Fibroblast of lung (primary cell): ENCODE measurements at regions not wholly inside any gene's neighbourhood (a gene's known extent, or its start where the extent isn't known, plus 50 kb on each side); places are given as distances from the start of the nearest gene placed in this dataset.

ENCODE experiments used
- DNase-seq, 2 donors: peaks; one replicate each; pipeline versions ENCODE4 v3.0.0 to v3.0.0-alpha.2; 2010; ENCODE audit warnings: low read depth in 2 of 2
- H2AFZ ChIP-seq: 2 replicates; pipeline ENCODE4 v1.5.1; 2012; ENCODE audit warnings: low read length, control low read depth, inconsistent platforms
- H3K27ac ChIP-seq: 2 replicates; pipeline ENCODE4 v1.5.1; 2011; ENCODE audit warnings: low read length, control low read depth; ENCODE audit not compliant: insufficient read depth
- H3K27me3 ChIP-seq: 2 replicates; pipeline ENCODE4 v1.5.1; 2011; ENCODE audit warnings: mild to moderate bottlenecking, low read length; ENCODE audit not compliant: control insufficient read depth, insufficient read depth
- H3K36me3 ChIP-seq: 2 replicates; pipeline ENCODE4 v1.5.1; 2011; ENCODE audit warnings: low read length; ENCODE audit not compliant: control insufficient read depth, insufficient read depth
- H3K4me1 ChIP-seq: 2 replicates; pipeline ENCODE4 v1.5.1; 2011; ENCODE audit warnings: low read length; ENCODE audit not compliant: control insufficient read depth, insufficient read depth; ENCODE audit errors: extremely low read depth
- H3K4me2 ChIP-seq: 2 replicates; pipeline ENCODE4 v1.5.1; 2011; ENCODE audit warnings: low read length, control low read depth; ENCODE audit not compliant: insufficient read depth; ENCODE audit errors: extremely low read depth
- H3K4me3 ChIP-seq, 4 experiments: fragments of 200-600 bp in 1 of 4; sonication (generic) in 1 of 4; replicated peaks in 1 of 4; 2 replicates each; pipeline ENCODE4 v1.5.1; 2011 to 2016; ENCODE audit warnings: low read length in 4 of 4, low read depth in 3 of 4, mild to moderate bottlenecking in 3 of 4, control low read depth in 2 of 4, inconsistent platforms in 1 of 4, mixed read lengths in 1 of 4; ENCODE audit not compliant: insufficient read depth in 1 of 4; ENCODE audit errors: control extremely low read depth in 1 of 4
- H3K79me2 ChIP-seq: 2 replicates; pipeline ENCODE4 v1.5.1; 2012; ENCODE audit warnings: mild to moderate bottlenecking, low read length, inconsistent platforms; ENCODE audit not compliant: control insufficient read depth, insufficient read depth
- H3K9ac ChIP-seq: 2 replicates; pipeline ENCODE4 v1.5.1; 2011; ENCODE audit warnings: mild to moderate bottlenecking, low read length, control low read depth; ENCODE audit not compliant: insufficient read depth
- H3K9me3 ChIP-seq: 2 replicates; pipeline ENCODE4 v1.5.1; 2012; ENCODE audit warnings: low read depth, low read length; ENCODE audit not compliant: control insufficient read depth, insufficient read depth
- H4K20me1 ChIP-seq: 2 replicates; pipeline ENCODE4 v1.5.1; 2011; ENCODE audit warnings: low read length; ENCODE audit not compliant: control insufficient read depth, insufficient read depth; ENCODE audit errors: extremely low read depth
- CTCF ChIP-seq, 2 donors: IDR thresholded peaks in 1 of 2; conservative IDR thresholded peaks in 1 of 2; 1 replicate in 1 of 2; 2 replicates in 1 of 2; pipeline ENCODE4 v1.5.1; 2011 to 2012; ENCODE audit warnings: low read length in 2 of 2, control low read depth in 1 of 2, inconsistent platforms in 1 of 2, low read depth in 1 of 2, mild to moderate bottlenecking in 1 of 2
- EZH2 ChIP-seq: IDR thresholded peaks from 2 replicates; pipeline ENCODE4 v1.5.1; 2012; ENCODE audit warnings: low read length, control low read depth, mild to moderate bottlenecking; ENCODE audit errors: missing control alignments

- H4K20me1 ChIP-seq = no peaks in the 10 kb centered on the region
- no peaks in the 10 kb centered on the region for H3K9me3 ChIP-seq
- H2AFZ ChIP-seq = peak overlapping the region; percentile 42
- peaks cover 5% of the 10 kb centered on the region for H3K4me1 ChIP-seq
- peak; percentile 19 to 57 for DNase-seq
- no peaks in the 10 kb centered on the region for H3K79me2 ChIP-seq
- no peak overlapping the region for H3K9ac ChIP-seq
- H3K27me3 ChIP-seq = no peaks in the 10 kb centered on the region
- no peaks in the 10 kb centered on the region for H3K36me3 ChIP-seq
- no peak overlapping the region for H3K27ac ChIP-seq
- TF ChIP-seq CTCF (conservative IDR thresholded peaks at IDR 0.05 in 1 of 2, IDR thresholded peaks at IDR 0.05 in 1 of 2; ENCODE audit: low read depth in 1 of 2, low read length in 2 of 2) (no peak), EZH2 (no peak)
- H3K4me3 ChIP-seq = no peak overlapping the region
- peak overlapping the region; percentile 61 for H3K4me2 ChIP-seq
Measured at GRCh38 chr15:47332481-47332880, 384.8 kb upstream of the SEMA6D start.

GRCh38 chr15:47333734-47334133, 383.6 kb upstream of the SEMA6D start:
- no peak overlapping the region for H3K4me3 ChIP-seq
- no peaks in the 10 kb centered on the region for H3K27me3 ChIP-seq
- peaks cover 5% of the 10 kb centered on the region for H3K4me1 ChIP-seq
- DNase-seq = no peak
- H3K79me2 ChIP-seq = no peaks in the 10 kb centered on the region
- H3K9ac ChIP-seq = no peak overlapping the region
- H4K20me1 ChIP-seq = no peaks in the 10 kb centered on the region
- no peak overlapping the region for H3K27ac ChIP-seq
- no peak for TF ChIP-seq EZH2
- no peak for TF ChIP-seq CTCF (conservative IDR thresholded peaks at IDR 0.05 in 1 of 2, IDR thresholded peaks at IDR 0.05 in 1 of 2; ENCODE audit: low read depth in 1 of 2, low read length in 2 of 2)
- no peaks in the 10 kb centered on the region for H3K36me3 ChIP-seq
- no peaks in the 10 kb centered on the region for H3K9me3 ChIP-seq
- H2AFZ ChIP-seq = no peak overlapping the region
- no peak overlapping the region for H3K4me2 ChIP-seq

GRCh38 chr15:47334805-47335535, 382.3 kb upstream of the SEMA6D start:
- DNase-seq = no peak
- Histone ChIP-seq H4K20me1 (no peaks in the 10 kb centered on the region), H3K79me2 (no peaks in the 10 kb centered on the region), H3K27me3 (no peaks in the 10 kb centered on the region), H3K4me1 (peaks cover 5% of the 10 kb centered on the region), H3K4me2 (no peak overlapping the region), H3K4me3 (no peak overlapping the region), H2AFZ (no peak overlapping the region), H3K36me3 (no peaks in the 10 kb centered on the region), H3K9ac (no peak overlapping the region), H3K27ac (no peak overlapping the region), H3K9me3 (no peaks in the 10 kb centered on the region)
- TF ChIP-seq CTCF (conservative IDR thresholded peaks at IDR 0.05 in 1 of 2, IDR thresholded peaks at IDR 0.05 in 1 of 2; ENCODE audit: low read depth in 1 of 2, low read length in 2 of 2) (no peak), EZH2 (no peak)
